ENCODE measurements at regions not wholly inside any gene's neighbourhood (a gene's known extent, or its start where the extent isn't known, plus 50 kb on each side); places are given as distances from the start of the nearest gene placed in this dataset.

DNA sequence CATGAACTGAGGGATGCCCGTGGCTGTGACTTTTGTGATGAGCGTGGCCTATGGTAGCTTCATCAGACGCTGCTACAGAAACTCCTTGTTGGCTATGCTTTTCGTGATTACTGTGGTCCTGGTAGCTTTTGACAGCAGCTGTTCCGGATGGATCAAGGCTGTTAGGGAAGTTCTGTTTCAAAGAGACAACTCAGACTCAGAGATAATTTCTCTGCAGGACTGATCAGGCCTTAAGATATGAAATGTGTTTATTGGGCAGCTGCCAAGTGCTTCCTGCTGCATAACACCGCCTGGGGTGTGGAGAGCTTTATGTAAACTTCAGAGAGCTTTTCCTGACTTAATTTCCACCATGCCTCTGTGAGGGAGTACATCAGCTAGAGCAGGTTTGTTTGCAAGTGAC is 243.8 kb downstream of the TSN start:
- DNase-seq (ENCODE audit: low spot score) (no peak), ATAC-seq (no peak)
- intact Hi-C loops (cut with DNase I) = no loop called here

DNA sequence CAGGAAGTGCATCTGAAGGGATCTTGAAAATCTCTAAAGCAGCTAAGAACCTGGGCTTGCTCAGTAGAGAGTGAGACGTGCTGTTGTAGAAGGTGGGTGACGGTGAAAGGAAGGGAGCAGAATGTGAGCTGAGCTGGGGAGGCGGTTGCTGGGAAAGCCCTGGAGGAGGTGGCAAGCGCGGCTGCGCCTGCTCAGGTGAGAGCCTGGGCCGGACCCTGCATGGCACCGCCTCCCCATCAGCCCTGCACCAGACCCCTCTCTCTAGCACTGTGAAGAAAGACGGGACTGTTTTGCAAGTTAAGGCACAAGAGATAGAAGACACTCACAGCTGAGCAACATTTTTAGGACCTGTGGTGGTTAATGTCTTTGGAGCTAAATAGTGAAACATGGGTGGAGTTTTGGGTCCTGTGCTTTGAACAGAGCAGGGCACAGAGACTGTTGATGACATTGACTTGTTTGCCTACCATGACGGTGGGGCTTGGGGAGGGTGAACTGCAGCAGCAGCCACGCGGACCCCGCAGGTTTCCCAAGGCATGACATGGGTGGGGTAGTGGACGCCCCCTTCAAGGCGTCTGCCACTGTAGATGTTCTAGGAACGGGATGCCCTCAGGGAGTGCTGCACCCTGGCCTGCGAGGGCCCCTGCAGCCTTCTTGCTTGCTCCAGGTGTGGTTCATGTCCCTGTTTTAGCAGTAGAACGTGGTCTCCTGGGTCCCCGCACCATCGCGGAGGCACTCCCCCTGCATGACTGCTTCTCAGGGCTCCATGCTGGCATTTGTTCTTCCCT is 245.3 kb downstream of the TSN start:
- intact Hi-C loops (cut with DNase I) = no loop called here
- DNase-seq (ENCODE audit: low spot score) = no peak

DNA sequence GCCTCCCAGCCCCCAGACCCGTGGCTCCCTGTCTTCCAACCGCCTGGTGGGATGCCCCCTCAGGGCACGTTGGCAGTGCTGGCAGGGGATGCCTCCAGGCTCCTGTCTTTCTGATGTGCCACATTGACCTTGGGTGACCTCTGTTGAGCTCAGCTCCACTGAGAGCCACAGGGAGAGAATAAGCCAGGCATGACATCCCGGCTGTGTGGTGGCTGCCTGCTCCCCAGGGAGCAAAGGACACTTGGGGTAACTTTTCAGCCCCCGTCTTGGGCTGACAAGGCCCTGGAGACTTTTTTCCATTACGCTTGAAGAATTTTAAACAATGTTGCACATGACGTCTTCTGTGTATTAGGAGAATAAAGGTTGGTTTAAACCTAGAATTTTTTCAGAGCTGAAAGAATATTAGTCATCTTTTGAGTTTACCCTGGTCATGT is 246.0 kb downstream of the TSN start:
- intact Hi-C loops (cut with DNase I) = no loop called here
- DNase-seq (ENCODE audit: low spot score) (no peak), ATAC-seq (no peak)

More for the DNA sequence above, 245.3 kb downstream of the TSN start:
- no peak for ATAC-seq

DNA sequence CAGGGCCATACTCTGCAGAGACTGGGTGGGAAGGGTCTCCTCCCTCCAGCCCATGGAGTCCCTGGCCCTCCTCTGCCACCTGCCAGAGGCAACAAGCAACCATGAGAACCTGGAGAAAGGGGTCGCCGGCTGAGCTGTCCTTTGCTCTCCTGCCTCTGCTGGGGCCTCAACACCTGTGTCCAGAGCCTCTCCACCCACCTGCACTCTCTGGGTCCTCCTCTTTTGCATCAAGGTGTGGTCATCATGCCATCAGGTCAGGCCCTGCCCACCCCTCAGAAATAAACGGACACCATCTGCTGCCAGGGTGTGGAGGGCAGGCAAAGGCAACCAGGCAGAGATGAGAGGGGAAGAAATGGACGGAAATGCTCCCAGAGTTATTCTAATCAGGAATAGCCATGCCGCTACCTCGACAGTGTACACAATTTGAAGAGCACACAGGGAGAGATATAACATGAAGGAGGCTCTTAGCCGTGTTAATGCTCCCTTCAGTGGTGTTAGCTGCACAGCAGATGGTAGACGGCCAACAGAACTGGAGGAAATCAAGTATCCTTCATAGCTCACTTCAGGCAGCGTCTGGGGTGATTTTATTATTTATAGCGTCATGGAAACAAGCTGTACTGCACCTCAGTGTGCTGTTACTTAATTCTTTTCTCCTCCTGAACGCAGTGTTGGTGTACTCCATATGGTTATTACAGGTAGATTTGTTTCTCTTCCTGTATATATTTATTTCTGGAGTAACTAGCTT is 247.9 kb downstream of the TSN start:
- intact Hi-C loops (cut with DNase I) = no loop called here
- DNase-seq (ENCODE audit: low spot score) (no peak), ATAC-seq (no peak)

DNA sequence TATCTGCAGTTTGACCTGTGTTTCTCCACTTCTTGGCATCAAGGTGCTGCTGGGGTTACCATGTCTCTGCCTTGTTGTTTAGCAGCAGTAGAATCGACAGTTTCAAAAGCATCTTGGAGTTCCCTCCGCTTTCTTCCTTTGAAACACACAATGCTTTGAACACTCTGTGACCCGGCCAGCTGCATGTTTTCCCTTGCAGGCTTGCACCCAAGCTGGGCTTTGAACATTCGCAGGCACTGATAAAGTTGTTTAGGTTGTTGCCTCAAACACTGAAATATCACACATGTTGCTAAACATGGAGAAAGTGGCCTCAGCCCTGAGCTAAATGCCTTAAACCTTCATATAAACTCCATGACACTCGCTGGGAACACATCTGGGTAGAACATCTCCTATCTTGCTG is 251.7 kb downstream of the TSN start:
- intact Hi-C loops (cut with DNase I) = no loop called here
- ATAC-seq = no peak

DNA sequence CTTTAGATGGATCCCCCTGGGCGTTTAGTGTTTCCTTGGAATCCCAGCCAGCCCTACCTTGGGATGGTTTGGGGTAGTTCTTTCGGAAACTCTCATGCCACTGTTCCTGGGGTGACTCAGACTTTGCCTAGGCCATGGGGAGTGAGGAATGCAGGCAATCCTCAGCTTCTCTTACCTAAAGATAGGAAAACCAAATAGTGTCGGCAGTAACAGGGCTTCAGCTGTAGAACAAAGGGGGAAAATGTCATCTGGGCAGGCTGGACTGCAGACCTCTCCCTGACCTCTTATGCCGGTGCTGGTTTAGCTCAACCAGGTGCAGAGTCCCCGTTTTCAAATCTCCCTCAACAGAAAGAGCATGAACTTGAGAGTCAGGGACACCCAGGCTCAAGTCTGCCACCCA is 252.1 kb downstream of the TSN start:
- intact Hi-C loops (cut with DNase I) = no loop called here
- no peak for DNase-seq (ENCODE audit: low spot score)
- ATAC-seq = no peak

More for the DNA sequence above, 251.7 kb downstream of the TSN start:
- no peak for DNase-seq (ENCODE audit: low spot score)

DNA sequence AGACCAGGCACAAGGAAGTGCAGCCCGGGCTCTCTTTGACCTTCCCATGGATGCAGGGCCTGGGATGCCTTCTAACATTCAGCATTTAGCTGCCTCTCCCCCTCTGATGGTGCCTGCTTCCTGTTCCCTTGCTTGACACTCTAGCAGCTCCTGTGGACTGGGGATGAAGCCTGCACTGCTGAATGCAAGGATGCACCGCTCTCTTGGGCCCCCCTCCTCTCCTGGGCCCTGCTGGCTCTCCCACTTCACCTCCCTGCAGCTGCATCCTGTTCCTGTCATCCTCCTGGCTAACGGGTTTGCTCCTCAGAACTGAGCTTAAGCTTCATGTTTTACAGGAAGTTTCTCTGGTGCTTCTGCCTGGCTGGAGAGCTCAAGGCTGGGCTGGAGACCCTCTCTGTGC is 254.1 kb downstream of the TSN start:
- no peak for ATAC-seq
- DNase-seq (ENCODE audit: low spot score) = no peak
- intact Hi-C loops (cut with DNase I) = no loop called here

DNA sequence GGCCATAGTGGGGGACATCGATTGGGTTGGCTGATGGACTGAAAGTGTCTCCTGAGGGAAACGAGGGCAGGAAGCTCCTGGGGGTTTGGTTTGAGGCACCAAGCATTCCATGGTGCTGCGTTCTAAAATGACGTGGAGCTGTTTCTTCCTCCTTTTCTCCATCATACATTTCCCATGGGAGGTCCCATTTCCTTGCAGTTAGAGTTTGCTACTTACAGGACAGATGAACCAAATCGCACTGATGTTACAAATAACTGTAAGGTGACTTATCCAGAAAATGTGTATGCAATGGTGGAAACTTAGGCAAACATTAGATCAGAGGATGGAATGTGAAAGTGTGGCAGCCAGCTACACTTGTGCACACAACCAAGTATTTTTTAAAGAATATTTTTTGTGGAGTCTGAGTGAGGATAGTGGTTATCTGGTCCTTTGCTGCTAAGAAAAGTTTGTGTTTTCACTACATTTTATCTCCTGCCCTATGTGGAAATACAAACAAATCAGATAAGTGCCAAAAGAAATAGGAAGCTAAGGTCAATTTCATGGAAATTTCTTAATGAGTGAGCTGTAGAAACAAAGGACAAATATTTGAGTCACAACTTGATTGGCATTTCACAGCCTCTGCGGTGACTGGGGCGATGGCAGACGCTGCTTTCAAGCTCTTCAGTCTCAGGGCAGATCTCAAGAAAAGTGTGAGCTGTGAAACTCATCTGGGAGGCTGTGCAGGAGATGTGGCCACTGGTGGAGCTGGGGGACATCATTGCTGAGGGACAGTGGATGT is 256.2 kb downstream of the TSN start:
- DNase-seq (ENCODE audit: low spot score) = no peak
- intact Hi-C loops (cut with DNase I) = no loop called here
- ATAC-seq = no peak

DNA sequence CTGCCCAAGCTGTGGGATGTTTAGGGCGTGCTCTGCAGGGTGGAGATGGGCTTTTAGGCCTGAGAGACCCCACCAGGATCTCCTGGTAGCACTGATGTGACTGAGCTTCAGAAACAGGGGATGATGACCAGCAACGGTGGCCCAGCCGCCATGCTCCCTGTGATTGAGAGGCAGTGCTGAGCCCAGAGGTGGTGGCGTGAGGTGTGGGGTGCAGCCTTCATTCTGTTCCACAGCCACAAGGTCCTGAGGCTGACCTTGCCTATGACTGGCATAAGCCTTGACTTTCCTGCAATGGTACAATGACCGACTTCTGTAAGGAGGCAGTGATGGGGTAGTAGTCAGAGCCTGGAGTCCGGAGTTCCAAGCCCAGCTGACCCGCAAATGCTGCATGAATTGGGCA is 263.3 kb downstream of the TSN start:
- intact Hi-C loops (cut with DNase I) = no loop called here
- ATAC-seq = no peak
- no peak for DNase-seq (ENCODE audit: low spot score)

DNA sequence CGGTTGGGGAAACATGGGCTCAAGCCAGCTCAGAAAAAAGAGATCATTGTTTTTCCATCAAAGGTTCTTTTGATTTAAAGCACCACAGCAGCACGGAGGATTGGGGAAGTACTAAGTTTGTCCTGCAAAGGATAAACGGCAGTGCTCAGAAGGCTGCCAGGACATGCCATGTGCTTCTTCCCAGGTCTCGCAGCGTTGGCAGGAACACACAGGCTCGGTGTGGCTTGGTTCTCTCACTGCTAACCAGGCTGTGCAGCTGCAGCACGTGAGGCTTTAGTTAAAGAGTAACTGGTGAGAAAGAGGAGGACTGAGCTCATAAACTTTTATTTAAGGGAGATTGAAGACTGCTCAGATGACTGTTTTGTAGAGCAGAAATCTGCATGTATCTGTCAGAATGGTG is 264.3 kb downstream of the TSN start:
- intact Hi-C loops (cut with DNase I) = no loop called here
- ATAC-seq (peak; percentile 67), DNase-seq (ENCODE audit: low spot score) (no peak)

DNA sequence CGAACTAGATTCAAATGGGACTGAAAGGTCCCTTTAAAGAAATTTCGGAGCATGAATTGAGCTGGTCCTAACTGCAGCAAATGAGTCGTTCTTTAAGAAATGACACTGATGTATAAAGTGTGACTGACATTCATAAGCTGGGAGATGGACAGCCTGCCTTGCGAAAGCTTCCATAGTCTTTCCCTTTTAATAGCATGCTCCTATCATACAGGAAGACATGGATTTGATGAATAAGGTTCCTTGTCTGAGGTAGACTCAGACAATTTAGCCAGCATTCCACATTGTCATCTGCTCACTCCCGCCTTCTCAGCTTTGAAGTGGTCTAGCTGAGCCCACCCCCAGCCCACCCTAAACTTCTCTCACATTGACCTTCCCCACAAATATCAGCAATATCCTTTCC is 264.9 kb downstream of the TSN start:
- intact Hi-C loops (cut with DNase I) = no loop called here
- ATAC-seq (no peak), DNase-seq (ENCODE audit: low spot score) (no peak)

DNA sequence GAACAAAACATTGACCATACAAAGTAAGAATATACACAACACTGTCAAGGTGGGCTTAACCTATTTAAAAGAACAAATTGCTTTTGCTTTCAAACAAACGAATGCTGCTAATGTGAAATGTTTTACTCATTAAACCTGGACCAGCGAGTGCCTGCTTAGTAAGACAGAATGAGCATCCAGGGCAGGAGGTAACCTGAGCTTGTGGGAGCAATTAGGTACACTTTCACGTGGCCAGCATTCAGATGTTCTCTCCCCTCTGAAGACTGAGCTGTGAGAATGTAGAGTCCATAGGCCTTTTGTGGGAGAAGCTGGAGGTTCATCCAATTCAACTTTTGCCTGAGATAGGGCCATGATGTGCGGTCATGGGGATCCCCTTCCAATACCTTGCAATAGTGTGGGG is 266.5 kb downstream of the TSN start:
- DNase-seq (ENCODE audit: low spot score) (no peak), ATAC-seq (no peak)
- intact Hi-C loops (cut with DNase I) = no loop called here

DNA sequence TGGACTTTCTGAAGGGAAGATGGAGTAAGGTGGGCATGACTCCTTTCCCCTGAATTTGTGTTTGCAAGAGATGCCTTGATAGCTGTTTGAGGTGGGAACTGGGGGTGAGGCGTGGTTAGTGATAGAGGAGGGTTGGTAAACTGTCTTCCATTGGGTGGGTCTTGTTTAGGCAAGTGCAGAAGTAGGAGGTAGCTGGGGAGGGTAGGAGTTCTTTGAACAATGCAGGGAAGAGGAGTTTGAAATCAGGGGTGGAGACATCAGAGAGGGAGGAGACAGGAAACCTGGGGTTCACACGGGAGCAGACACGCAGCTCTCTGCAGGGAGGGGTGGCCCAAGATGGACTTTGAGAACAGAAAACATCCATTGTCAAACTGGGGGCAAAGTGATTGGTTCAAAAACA is 267.1 kb downstream of the TSN start:
- DNase-seq (ENCODE audit: low spot score) (no peak), ATAC-seq (no peak)
- intact Hi-C loops (cut with DNase I) = no loop called here

DNA sequence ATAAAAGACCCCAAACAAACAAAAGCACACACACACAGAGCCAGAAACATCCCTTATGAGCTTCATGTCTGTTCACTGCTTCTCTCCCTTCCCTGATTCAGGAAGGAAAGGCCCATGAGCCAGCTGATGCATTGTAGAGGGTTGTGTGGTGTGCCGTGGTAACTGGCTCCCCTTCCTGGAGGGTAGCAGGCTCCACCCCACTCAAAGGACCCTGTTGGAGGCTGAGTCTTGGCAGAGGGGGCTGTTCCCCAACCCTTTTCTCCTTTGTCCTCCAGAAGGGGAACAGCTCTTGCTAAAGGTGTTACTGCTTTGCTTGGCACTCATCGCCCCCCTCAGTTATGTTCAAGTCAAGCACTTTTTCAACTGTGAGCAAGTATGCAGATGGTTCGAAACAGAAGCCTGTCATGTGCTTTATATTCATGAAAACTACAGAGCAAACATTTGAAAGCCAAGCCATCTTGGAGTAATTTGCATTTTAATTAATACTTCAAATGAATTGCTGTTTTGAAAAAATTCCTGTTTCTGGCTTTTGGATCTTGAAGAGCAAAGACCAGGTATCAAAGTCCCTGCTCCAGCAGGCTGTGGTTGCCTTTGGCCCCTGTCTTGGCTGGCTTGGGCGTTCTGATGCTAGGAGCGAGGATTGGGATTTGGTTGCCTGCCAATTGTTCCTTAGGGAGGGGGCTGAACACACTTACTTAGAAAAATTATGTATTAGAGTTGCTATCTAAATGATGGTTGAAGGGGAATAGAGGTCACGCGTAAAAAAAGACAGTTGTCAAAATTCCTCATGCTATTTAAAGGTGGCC is 267.8 kb downstream of the TSN start:
- intact Hi-C loops (cut with DNase I) = no loop called here
- ATAC-seq = no peak
- no peak for DNase-seq (ENCODE audit: low spot score)

DNA sequence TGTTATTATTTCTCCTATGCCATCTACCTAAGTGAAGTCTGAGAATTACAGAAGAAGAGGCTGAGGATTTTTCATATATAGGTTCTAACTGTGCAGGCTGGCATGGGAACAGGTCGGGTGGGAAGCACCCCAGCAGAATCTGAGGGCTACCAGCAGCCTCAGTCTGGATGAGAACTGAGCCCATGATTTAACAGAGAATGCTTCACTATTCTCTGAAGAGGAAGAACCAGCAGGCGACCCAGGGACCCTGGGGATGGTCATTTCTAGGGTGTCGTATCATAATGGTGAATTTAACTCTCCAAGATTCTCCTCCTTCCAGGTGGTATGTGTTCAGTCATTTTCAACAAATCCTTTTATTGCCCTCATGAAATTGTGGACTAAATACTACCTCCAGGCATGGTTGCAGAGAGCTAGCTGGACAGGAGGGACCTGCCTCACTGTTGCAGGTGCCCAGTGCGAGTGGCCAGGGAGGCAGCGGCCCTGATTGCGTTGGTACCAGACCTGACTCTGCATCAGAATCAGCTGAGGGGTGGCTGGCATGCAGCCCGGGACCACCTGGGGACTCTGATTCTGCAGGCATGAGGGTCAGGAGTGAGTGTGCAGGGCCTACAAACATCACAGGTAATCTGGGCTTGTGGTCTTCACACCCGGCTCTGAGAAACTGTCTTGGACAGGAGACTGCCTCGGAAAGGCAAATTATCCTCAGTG is 272.2 kb downstream of the TSN start:
- DNase-seq (ENCODE audit: low spot score) (no peak), ATAC-seq (no peak)
- intact Hi-C loops (cut with DNase I) = no loop called here

DNA sequence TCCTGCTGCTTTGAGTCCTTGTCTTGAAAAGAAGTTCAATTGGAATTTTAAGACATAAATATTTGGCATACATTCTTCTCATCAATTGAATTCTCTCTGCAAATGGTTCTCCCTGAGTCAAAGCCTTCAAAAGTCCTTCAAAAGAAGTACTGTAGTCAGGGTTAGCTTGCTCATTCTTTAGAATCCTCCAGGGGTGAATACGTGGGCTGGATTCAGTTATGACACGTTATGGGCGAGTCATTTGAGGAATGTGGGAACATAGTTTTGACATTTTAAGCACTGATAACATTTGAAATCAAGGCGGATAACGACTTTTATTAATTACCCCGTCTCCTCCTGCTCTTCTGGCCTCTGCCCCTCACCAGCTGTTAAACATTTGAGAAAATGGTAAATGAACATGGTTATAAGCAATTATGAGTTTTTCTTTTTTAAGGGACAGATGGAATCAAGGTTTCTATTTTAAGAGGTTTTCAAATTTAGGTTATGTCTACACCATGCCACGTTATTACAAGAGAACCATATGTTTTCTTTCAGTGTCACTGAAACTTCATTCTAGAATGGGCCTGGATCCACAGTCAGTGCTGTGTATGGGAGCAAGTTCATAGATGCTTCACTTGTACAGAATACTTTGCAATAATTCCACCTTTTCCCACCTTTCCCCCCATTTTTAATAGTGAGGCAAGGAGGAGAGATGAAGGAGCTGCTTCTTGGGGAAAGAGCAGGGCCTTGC is 273.1 kb downstream of the TSN start:
- DNase-seq (ENCODE audit: low spot score) (no peak), ATAC-seq (no peak)
- intact Hi-C loops (cut with DNase I) = no loop called here

DNA sequence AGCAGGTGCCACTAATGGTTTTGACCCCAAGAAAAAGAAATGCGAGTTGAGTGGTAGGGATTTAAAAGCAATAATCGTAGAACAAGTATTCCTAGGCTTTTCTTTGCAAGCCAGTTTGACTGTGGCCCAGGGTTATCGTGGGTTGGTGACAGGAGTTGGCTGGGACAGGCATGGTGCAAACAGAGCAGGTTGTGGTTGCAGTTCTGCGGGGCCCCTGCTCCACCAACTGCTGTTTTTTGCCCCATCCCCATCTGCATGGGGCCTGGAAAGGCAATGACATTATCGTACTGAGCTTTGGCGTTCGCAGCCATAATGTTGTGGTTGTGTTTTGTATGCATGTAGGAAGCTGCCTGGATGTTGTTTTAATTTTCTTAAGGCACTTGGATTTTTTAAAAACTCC is 274.0 kb downstream of the TSN start:
- DNase-seq (ENCODE audit: low spot score) = no peak
- ATAC-seq = no peak

DNA sequence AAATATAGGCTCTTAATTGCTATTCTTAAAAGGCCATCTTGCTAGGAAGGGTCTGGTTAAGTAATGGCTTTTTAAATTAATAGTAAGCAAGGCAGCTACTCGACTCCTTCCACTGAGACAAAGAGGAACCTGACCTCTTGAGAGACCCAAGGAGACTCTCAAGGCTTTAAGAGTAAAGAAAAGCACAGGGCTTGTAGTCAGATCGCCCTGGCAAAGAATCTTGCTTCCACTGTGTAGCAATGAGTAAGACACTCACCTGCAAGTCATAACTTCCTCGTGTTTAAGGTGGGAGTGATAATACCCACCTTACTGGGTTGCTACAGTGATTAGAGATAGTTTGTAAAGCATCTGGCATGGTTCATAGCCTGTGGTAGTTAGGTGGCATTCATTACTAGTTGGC is 274.5 kb downstream of the TSN start:
- ATAC-seq (no peak), DNase-seq (ENCODE audit: low spot score) (no peak)
- intact Hi-C loops (cut with DNase I) = no loop called here

More for the DNA sequence above, 274.0 kb downstream of the TSN start:
- intact Hi-C loops (cut with DNase I) = no loop called here
